ES-I3 (cell line): ENCODE measurements at regions not wholly inside any gene's neighbourhood (a gene's known extent, or its start where the extent isn't known, plus 50 kb on each side); places are given as distances from the start of the nearest gene placed in this dataset.

Experiments used
- H3K36me3 ChIP-seq: 2 replicates; pipeline ENCODE4 v1.6.1; 2013; ENCODE audit warnings: mild to moderate bottlenecking, low read length, control low read depth, moderate library complexity; ENCODE audit not compliant: insufficient read depth
- H3K4me1 ChIP-seq: 2 replicates; pipeline ENCODE4 v1.6.1; 2013; ENCODE audit warnings: mild to moderate bottlenecking, control low read depth, low read length; ENCODE audit not compliant: insufficient read depth
- H3K9ac ChIP-seq: 2 replicates; pipeline ENCODE4 v1.6.1; 2013; ENCODE audit warnings: low read depth, mild to moderate bottlenecking, low read length, moderate library complexity
- H3K9me3 ChIP-seq: 2 replicates; pipeline ENCODE4 v1.6.1; 2013; ENCODE audit warnings: mild to moderate bottlenecking, low read length, moderate library complexity; ENCODE audit not compliant: control insufficient read depth, insufficient read depth

DNA sequence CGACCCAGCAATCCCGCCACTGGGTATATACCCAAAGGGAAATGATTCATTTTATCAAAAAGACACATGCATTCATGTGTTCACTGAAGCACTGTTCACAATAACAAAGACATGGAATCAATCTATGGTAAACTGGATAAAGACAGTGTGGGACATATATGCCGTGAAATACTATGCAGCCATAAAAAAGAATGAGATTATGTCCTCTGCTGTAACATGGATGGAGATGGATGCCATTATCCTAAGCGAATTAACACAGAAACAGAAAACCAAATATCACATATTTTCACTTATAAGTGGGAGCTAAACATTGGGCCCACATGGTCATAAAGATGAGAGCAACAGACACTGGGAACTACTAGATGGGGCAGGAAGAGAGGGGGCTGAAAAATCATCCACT, 345.0 kb downstream of the UQCRFS1 start:
- Histone ChIP-seq H3K36me3 (no peaks in the 10 kb centered on the region), H3K4me1 (no peaks in the 10 kb centered on the region), H3K9ac (no peak overlapping the region), H3K9me3 (no peaks in the 10 kb centered on the region)

DNA sequence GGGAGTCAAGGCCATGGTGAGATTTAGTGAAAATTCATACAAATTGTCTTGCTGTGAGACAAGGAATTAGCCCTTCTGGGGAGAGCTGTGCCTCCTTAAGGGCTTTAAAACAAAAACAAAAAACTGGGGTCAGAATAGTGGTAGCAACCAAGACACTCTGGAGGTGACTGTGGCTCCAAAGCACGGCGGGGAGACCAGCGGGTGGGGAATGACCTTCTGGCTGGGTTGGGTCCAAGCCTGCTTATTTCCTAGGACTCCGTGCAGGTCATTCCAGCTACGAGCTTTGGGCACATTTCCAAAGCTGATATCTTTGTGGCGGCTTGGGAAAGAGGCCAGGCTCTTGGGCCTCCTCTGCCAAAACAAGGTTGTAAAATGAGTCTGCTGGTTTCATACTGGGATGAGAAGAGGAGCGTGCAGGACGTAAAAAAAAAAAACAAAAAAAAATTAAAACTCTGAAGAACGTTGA, 348.3 kb downstream of the UQCRFS1 start:
- Histone ChIP-seq H3K4me1 (no peaks in the 10 kb centered on the region; the same call in 1 of the 2 replicates), H3K36me3 (no peaks in the 10 kb centered on the region), H3K9me3 (no peaks in the 10 kb centered on the region)

DNA sequence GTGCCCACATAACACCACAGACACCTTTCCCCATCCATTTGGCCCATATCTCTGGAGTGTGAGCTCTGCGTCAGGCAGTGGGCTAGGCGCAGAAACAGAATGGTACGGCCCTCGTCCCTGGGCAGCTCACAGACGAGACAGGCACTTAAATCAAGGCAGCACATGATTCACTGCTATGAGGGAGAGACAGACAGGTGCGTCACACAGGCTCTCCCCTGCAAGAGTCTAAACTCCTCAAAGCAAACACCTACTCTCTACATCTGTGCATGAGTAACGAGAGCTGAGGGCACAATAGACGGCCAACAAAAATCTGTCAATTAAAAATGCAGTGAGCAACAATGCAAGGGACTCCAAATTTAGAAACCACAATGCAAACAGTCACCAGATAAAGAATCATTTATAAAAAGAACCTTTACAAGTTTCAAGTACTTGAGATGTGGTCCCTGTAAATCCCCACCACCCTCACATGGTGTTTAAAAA, 348.9 kb downstream of the UQCRFS1 start:
- H3K4me1 ChIP-seq = no peaks in the 10 kb centered on the region; the same call in 1 of the 2 replicates
- H3K36me3 ChIP-seq = no peaks in the 10 kb centered on the region
- no peak overlapping the region for H3K9ac ChIP-seq
- H3K9me3 ChIP-seq = no peaks in the 10 kb centered on the region

More for the DNA sequence above, 348.3 kb downstream of the UQCRFS1 start:
- no peak overlapping the region for H3K9ac ChIP-seq

DNA sequence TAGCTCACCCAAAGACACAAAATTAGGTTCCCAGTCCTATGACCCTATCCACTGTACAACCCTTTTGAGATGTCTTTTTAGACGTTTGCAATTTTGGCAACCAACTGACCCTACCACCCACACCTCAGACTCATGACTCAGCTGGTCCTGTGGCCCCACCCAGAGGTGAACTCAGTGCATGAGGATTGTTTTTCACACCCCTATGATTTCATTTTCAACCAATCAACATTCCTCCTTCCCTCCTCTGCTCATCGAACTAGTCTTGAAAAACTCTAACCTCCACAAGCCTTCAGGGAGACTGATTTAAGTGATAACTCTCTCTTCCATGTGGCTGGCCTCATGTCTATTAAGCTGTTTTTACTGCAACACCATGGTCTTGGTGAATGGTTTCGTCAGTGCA, 350.7 kb downstream of the UQCRFS1 start:
- H3K9ac ChIP-seq = no peak overlapping the region
- H3K36me3 ChIP-seq = no peaks in the 10 kb centered on the region
- H3K4me1 ChIP-seq = no peaks in the 10 kb centered on the region; the same call in 1 of the 2 replicates
- H3K9me3 ChIP-seq = no peaks in the 10 kb centered on the region

DNA sequence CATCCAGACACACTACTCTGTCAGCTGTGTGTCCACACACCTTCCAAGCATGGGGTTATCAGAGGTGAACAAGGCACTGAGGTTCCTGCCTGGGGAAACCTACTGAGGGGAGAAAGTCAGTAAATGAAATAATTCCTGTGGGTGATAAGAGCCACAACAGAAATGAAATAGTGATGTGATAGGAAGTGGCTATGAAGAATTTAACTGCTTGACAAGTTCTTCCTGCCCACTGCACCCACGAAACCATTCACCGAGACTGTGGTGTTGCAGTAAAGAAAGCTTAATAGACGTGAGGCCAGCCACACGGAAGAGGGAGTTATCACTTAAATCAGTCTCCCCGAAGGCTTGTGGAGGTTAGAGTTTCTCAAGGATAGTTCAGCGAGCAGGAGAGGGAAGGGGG, 353.1 kb downstream of the UQCRFS1 start:
- Histone ChIP-seq H3K36me3 (no peaks in the 10 kb centered on the region), H3K9me3 (no peaks in the 10 kb centered on the region), H3K4me1 (no peaks in the 10 kb centered on the region; the same call in 1 of the 2 replicates), H3K9ac (no peak overlapping the region)

DNA sequence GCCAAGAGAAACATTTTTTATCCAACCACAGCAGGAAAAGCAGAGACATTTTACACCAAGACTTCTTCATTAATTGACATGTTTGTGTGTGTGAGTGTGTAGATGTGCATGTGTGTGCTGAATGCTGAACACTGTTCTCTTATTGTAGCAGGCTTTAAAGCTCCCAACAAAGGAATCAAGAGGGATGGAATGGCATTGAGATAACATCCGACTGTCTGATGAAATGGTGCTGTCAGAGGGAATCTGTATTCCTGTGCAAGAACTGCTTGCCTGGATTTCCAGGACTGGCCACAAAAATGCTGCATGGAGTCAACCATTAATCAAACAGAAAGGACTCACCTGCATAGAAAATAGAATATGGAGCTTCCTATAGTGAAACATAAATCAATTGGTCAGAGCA, 354.0 kb downstream of the UQCRFS1 start:
- Histone ChIP-seq H3K9me3 (peaks cover 4% of the 10 kb centered on the region; the same call in 1 of the 2 replicates), H3K9ac (no peak overlapping the region), H3K36me3 (no peaks in the 10 kb centered on the region), H3K4me1 (no peaks in the 10 kb centered on the region; the same call in 1 of the 2 replicates)

DNA sequence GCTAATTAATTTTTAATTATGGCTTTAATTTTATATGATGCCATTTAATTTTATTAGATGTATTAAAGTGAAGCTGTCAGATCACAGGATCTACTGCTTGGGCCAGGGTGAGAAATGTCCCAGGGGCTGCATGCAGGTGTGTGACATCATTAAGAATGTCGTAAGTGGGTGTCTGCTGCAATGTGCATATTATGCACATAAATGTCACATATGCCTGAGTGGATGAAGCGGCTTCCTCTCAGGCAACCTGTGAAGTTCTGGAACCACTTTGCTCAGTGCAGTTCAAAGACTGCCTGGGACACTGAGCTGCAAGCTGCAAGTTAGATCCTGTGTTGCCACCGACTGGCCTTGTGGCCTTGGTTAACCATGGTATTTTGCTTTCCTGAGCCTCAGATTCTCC, 355.0 kb downstream of the UQCRFS1 start:
- Histone ChIP-seq H3K36me3 (no peaks in the 10 kb centered on the region), H3K4me1 (no peaks in the 10 kb centered on the region; the same call in 1 of the 2 replicates), H3K9me3 (peaks cover 5% of the 10 kb centered on the region; the same call in 1 of the 2 replicates), H3K9ac (no peak overlapping the region)

DNA sequence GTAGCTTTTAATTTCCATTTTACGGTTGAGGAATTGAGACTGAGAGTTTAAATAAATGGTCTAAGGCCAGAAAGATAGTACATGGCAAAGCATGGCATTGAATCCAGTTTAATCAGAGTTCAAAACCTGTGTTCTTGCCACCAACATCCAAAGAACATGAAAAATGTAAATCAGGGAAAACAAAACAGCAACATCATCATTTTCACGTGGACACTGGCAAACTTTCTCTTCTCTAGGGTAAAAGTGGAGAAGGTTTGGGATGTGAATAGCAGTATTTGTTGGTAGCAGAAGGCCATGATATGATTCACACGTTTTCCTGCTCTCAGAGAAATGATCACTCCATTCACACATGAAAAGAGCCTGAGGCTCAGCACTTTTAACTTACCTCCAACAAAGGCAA, 357.7 kb downstream of the UQCRFS1 start:
- peaks cover 5% of the 10 kb centered on the region; the same call in 1 of the 2 replicates for H3K9me3 ChIP-seq
- H3K9ac ChIP-seq = no peak overlapping the region
- no peaks in the 10 kb centered on the region for H3K36me3 ChIP-seq
- H3K4me1 ChIP-seq = no peaks in the 10 kb centered on the region

DNA sequence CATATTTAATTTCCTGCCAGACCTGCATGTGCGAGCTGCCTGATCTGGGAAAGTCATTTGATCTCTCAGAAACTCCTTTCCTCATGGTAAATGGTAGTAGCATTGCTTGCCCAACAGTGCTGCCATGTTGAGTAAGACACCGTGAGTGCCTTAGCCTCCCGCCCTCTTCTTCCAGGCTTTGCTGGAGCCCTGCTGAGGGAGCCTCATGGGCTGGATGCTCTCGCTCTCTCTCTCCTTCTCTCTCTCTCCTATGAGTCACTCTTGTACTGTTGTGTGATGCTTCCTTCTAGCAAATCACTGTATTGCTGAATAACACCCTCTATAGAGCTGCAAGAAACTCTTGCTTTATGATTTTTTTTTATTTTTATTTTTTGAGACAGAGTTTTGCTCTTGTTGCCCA, 365.5 kb downstream of the UQCRFS1 start:
- no peaks in the 10 kb centered on the region for H3K36me3 ChIP-seq
- H3K9me3 ChIP-seq = no peaks in the 10 kb centered on the region
- H3K9ac ChIP-seq = no peak overlapping the region
- H3K4me1 ChIP-seq = peaks cover 12% of the 10 kb centered on the region; the same call in 1 of the 2 replicates

DNA sequence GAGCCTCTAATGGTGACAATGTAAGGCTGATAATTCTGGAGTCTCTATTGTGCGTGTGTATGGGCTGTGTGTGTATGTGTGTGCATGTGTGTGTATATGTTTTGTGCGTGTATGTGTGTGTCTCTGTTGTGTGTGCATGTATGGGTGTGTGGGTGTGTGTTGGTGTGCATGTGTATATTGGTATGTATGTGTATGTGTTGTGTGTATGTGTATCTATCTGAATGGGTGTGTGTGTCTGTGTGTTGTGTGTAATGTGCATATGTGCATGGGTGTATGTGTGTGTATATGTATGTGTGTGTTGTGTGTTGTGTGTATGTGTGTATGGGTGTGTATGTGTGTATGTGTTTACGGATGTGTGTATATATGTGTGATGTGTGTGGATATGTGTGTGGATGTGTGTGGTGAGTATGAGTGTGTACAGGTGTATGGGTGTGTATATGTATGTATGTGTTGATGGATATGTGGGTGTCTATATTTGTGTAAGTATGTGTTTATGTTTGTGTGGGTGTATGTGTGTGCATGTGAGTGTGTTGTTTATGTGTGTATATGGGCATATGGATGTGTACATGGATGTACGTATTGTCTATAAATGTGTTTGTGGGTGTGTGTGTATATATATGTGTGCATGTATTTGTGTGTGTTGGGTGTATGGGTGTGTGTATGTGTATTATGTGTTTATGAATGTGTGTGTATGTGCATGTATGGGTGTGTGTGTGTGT, 366.7 kb downstream of the UQCRFS1 start:
- no peak overlapping the region for H3K9ac ChIP-seq
- no peaks in the 10 kb centered on the region for H3K36me3 ChIP-seq
- H3K4me1 ChIP-seq = peaks cover 16% of the 10 kb centered on the region; the same call in 1 of the 2 replicates
- no peaks in the 10 kb centered on the region for H3K9me3 ChIP-seq

DNA sequence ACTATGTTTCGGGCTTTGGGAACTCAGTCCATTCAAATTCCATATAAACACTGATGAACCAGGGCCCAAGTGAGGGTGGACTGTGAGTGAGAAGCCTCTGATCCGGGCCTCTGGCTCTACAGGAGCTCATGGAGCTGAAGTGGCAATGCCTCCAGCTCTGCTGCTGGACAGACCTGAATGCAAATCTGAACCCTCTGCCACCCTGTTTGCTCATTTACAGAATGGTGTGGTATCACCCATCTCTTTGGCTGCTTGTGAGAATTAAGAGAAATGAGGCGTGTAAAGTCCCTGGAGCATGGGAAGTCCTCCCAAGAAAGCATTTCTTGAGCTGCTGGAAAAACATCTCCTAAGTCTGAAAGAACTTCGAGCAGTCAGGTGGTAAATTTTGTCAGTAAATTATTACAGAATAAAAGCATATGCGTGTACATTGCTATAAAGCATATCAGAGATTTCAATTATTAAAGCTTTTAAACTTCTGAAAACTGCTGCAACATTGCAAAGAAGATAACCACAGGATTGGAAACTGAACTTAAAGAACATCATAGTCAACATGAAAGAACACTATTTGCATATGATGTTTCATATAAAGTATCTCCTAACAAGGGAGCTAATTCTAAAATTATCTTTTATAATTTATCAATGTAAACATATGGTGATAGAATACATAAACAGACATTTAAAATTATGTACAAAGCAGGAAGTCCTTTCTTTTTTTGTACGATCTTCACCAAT, 369.0 kb downstream of the UQCRFS1 start:
- Histone ChIP-seq H3K36me3 (no peaks in the 10 kb centered on the region), H3K9me3 (no peaks in the 10 kb centered on the region)

DNA sequence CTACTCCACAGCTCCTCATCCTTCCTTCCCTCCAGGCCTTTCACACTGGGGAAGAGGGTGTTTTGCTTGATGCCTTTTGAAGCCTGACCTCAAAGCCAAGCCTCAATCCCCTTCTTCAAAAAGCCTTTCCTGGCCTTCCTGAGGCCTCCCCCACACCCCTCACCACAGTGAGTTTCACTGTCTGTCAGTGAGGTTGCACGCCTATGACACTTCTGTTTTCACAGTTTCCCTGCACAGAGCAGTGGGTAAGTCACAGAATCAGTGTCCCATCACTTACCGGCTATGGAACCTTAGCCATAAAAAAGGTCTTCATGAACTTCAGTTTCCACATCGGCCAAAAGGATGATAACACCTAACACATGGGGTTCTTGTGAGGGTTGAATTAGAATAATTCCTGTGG, 371.4 kb downstream of the UQCRFS1 start:
- H3K36me3 ChIP-seq = no peaks in the 10 kb centered on the region
- H3K4me1 ChIP-seq = peaks cover 20% of the 10 kb centered on the region; the same call in 1 of the 2 replicates
- no peaks in the 10 kb centered on the region for H3K9me3 ChIP-seq
- H3K9ac ChIP-seq = no peak overlapping the region

More for the DNA sequence above, 369.0 kb downstream of the UQCRFS1 start:
- Histone ChIP-seq H3K9ac (no peak overlapping the region), H3K4me1 (peaks cover 20% of the 10 kb centered on the region; the same call in 1 of the 2 replicates)

DNA sequence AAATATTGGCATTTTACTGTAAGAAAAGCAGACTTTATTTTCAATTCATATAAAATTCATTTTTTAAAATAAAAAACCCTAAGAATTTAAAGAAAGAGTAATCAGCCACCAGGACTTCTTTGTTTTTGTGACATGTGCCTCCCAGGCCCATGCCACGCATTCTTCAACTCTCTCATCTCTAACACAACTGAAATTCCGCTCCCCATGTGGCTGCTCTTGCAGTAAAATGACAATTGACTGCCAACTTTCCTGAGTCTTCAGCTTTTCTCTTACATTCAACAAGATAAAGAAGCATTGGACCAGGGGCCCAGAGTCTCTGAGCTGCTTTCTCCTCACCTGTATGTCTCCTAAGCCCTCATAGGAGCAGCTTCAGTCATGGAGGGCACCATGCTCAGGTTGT, 372.1 kb downstream of the UQCRFS1 start:
- Histone ChIP-seq H3K4me1 (peaks cover 20% of the 10 kb centered on the region; the same call in 1 of the 2 replicates), H3K9me3 (no peaks in the 10 kb centered on the region)

DNA sequence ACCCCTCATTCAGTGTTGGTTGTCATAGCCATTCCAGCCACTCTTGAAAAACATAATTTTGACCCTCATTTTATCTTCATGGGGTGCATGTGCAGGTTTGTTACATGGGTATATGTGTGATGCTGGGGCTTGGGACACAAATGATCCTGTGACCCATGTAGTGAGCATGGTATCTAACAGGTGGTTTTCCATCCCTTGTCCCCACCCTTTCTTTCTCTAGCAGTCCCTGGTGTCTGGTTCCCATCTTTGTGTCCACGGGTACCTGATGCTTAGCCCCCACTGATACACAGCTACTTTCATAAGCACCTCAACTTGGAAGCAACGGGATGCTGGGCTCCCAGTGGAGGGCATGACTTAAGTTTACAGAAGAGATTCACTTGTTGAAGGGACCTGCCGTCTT, 373.5 kb downstream of the UQCRFS1 start:
- no peaks in the 10 kb centered on the region for H3K9me3 ChIP-seq

More for the DNA sequence above, 372.1 kb downstream of the UQCRFS1 start:
- no peaks in the 10 kb centered on the region for H3K36me3 ChIP-seq
- H3K9ac ChIP-seq = no peak overlapping the region

More for the DNA sequence above, 373.5 kb downstream of the UQCRFS1 start:
- Histone ChIP-seq H3K36me3 (no peaks in the 10 kb centered on the region), H3K4me1 (peaks cover 15% of the 10 kb centered on the region; the same call in 1 of the 2 replicates), H3K9ac (no peak overlapping the region)
